ENCODE measurements at regions not wholly inside any gene's neighbourhood (a gene's known extent, or its start where the extent isn't known, plus 50 kb on each side); places are given as distances from the start of the nearest gene placed in this dataset.
A peak's percentile ranks its signal among the peaks of the same experiment; 100 is the strongest.

DNA sequence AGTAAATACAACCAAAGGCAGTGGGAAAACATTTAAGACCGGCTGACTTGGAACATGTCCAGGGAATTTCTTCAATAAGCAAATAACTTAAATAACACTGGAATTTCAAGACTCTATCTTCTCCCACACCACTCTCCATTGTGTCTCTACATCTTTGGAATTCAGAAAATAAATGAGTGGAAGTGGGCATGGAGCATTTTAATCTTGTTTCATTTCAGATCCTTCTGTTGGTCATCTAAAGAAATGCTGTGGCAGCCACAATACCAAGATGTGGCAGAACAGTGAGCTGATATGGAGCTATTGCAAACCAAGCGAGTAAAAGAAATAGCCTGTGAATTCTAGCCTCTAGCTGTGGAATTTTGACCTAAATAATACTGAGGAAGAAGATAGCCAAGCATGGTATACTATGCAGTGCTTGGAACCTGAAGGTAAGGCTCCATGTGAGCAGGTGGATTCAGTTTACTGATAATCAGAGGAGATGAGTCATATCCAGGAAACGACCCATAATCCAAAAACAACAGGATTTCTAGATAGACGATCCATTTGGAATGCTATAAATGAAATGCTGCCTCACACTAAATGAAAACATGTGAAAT lies 157.1 kb upstream of the SCN7A start:
- Histone ChIP-seq H3K9me2 (no peaks in the 10 kb centered on the region), H3K27me3 (ENCODE audit: insufficient read depth) (no peaks in the 10 kb centered on the region), H3K9me3 (no peaks in the 10 kb centered on the region; the same call in 1 of the 2 replicates), H4K20me1 (ENCODE audit: insufficient read depth) (no peaks in the 10 kb centered on the region), H3K36me3 (replicated peaks in 1 of 2; ENCODE audit: control insufficient read depth in 1 of 2, insufficient read depth in 2 of 2, low read length in 1 of 2) (no peaks in the 10 kb centered on the region), H3K79me2 (ENCODE audit: insufficient read depth) (no peaks in the 10 kb centered on the region), H3K4me2 (peak overlapping the region; percentile 25; the same call in 1 of the 2 replicates), H3K4me1 (ENCODE audit: control insufficient read depth in 1 of 2, insufficient read depth in 2 of 2, low read depth in 1 of 2, low read length in 1 of 2) (peaks cover 4 to 13% of the 10 kb centered on the region in 2 experiments; a peak in 2 of 4 replicates), H3K27ac (ENCODE audit: low read depth in 2 of 2, low read length in 1 of 2) (peak overlapping the region; percentile 74 to 88), H3F3A (replicated peaks; ENCODE audit: insufficient read depth) (peaks cover 19% of the 10 kb centered on the region), H2AFZ (ENCODE audit: low read depth) (no peak overlapping the region), H3K9ac (no peak overlapping the region), H3K4me3 (ENCODE audit: low read depth in 2 of 2, low read length in 1 of 2) (peak overlapping the region in 1 of 2 experiments; percentile 7; a peak in 1 of 4 replicates)
- POLR2A ChIA-PET, result no interaction called here
- 10% methylated on average over 4 of the region's 4 CpGs for WGBS (ENCODE audit: low lambda C conversion rate)
- TF ChIP-seq, protein P1, sequence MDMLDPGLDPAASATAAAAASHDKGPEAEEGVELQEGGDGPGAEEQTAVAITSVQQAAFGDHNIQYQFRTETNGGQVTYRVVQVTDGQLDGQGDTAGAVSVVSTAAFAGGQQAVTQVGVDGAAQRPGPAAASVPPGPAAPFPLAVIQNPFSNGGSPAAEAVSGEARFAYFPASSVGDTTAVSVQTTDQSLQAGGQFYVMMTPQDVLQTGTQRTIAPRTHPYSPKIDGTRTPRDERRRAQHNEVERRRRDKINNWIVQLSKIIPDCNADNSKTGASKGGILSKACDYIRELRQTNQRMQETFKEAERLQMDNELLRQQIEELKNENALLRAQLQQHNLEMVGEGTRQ (IDR thresholded peaks at IDR 0.05; ENCODE audit: borderline replicate concordance, low read depth, low read length), result no peak
- peak; percentile 52 to 71; a peak in 3 of 4 replicates for TF ChIP-seq EP300 (IDR thresholded peaks at IDR 0.05; ENCODE audit: borderline replicate concordance in 1 of 2, low read depth in 1 of 2, low read length in 1 of 2)
- no peak for TF ChIP-seq MXI1 (IDR thresholded peaks at IDR 0.05; ENCODE audit: low read depth, low read length)
- TF ChIP-seq MEF2A (IDR thresholded peaks at IDR 0.05; ENCODE audit: borderline replicate concordance, low read depth), result no peak
- TF ChIP-seq ELF1 (IDR thresholded peaks at IDR 0.05), result no peak
- TF ChIP-seq, protein P2, sequence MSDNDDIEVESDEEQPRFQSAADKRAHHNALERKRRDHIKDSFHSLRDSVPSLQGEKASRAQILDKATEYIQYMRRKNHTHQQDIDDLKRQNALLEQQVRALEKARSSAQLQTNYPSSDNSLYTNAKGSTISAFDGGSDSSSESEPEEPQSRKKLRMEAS (IDR thresholded peaks at IDR 0.05; ENCODE audit: low read depth), result 0 out of 2 replicates have a peak, but pooled peaks have one; percentile 20
- no peak for TF ChIP-seq RAD21 (IDR thresholded peaks at IDR 0.05; ENCODE audit: low read length)
- TF ChIP-seq TCF12 (IDR thresholded peaks at IDR 0.05), result peak; percentile 90
- TF ChIP-seq NFIC (IDR thresholded peaks at IDR 0.05; ENCODE audit: borderline replicate concordance), result peak; percentile 79
- TF ChIP-seq, protein P3, sequence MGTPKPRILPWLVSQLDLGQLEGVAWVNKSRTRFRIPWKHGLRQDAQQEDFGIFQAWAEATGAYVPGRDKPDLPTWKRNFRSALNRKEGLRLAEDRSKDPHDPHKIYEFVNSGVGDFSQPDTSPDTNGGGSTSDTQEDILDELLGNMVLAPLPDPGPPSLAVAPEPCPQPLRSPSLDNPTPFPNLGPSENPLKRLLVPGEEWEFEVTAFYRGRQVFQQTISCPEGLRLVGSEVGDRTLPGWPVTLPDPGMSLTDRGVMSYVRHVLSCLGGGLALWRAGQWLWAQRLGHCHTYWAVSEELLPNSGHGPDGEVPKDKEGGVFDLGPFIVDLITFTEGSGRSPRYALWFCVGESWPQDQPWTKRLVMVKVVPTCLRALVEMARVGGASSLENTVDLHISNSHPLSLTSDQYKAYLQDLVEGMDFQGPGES (IDR thresholded peaks at IDR 0.05; ENCODE audit: low read depth, low read length), result no peak
- TF ChIP-seq YY1 (IDR thresholded peaks at IDR 0.05; ENCODE audit: low read depth), result no peak
- TF ChIP-seq RCOR1 (IDR thresholded peaks at IDR 0.05; ENCODE audit: low read length), result 0 out of 2 replicates have a peak, but pooled peaks have one; percentile 5
- TF ChIP-seq, protein P4, sequence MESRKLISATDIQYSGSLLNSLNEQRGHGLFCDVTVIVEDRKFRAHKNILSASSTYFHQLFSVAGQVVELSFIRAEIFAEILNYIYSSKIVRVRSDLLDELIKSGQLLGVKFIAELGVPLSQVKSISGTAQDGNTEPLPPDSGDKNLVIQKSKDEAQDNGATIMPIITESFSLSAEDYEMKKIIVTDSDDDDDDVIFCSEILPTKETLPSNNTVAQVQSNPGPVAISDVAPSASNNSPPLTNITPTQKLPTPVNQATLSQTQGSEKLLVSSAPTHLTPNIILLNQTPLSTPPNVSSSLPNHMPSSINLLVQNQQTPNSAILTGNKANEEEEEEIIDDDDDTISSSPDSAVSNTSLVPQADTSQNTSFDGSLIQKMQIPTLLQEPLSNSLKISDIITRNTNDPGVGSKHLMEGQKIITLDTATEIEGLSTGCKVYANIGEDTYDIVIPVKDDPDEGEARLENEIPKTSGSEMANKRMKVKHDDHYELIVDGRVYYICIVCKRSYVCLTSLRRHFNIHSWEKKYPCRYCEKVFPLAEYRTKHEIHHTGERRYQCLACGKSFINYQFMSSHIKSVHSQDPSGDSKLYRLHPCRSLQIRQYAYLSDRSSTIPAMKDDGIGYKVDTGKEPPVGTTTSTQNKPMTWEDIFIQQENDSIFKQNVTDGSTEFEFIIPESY (IDR thresholded peaks at IDR 0.05; ENCODE audit: borderline replicate concordance, low read depth), result 0 out of 2 replicates have a peak, but pooled peaks have one; percentile 19
- TF ChIP-seq NRF1 (IDR thresholded peaks at IDR 0.05; ENCODE audit: low read depth, low read length), result no peak
- TF ChIP-seq TEAD4 (IDR thresholded peaks at IDR 0.05; ENCODE audit: borderline replicate concordance, insufficient read depth), result peak; percentile 56; the same call in 1 of the 2 replicates
- peak; percentile 72 for TF ChIP-seq FOSL2 (IDR thresholded peaks at IDR 0.05; ENCODE audit: borderline replicate concordance, low read depth)
- peak; percentile 75 for TF ChIP-seq JUND (IDR thresholded peaks at IDR 0.05)
- no peak for TF ChIP-seq FOXM1 (IDR thresholded peaks at IDR 0.05; ENCODE audit: low read depth)
- TF ChIP-seq, protein P5, sequence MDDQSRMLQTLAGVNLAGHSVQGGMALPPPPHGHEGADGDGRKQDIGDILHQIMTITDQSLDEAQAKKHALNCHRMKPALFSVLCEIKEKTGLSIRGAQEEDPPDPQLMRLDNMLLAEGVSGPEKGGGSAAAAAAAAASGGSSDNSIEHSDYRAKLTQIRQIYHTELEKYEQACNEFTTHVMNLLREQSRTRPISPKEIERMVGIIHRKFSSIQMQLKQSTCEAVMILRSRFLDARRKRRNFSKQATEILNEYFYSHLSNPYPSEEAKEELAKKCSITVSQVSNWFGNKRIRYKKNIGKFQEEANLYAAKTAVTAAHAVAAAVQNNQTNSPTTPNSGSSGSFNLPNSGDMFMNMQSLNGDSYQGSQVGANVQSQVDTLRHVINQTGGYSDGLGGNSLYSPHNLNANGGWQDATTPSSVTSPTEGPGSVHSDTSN (IDR thresholded peaks at IDR 0.05), result peak; percentile 43; the same call in 1 of the 2 replicates
- TF ChIP-seq, protein P6, sequence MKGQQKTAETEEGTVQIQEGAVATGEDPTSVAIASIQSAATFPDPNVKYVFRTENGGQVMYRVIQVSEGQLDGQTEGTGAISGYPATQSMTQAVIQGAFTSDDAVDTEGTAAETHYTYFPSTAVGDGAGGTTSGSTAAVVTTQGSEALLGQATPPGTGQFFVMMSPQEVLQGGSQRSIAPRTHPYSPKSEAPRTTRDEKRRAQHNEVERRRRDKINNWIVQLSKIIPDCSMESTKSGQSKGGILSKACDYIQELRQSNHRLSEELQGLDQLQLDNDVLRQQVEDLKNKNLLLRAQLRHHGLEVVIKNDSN (IDR thresholded peaks at IDR 0.05; ENCODE audit: borderline replicate concordance, low read depth), result no peak
- no peak for TF ChIP-seq FOXJ3 (CRISPR knock-in tag; IDR thresholded peaks at IDR 0.05)
- CTCF ChIA-PET, result no interaction called here
- no peak for DNase-seq

Data from SK-N-SH (cell line).